Calu3 (cell line): ENCODE measurements at regions not wholly inside any gene's neighbourhood (a gene's known extent, or its start where the extent isn't known, plus 50 kb on each side); places are given as distances from the start of the nearest gene placed in this dataset.

Source experiments
- BruUV-seq: library from RNA; stranded (reverse); fragments of 400-500 nt; replicated peaks from 2 replicates; lab custom pipeline; 2021; lab: Mats Ljungman, UMichigan
- CTCF ChIA-PET: fragments of 300-600 bp; sonication (Branson Sonifier 250); formaldehyde crosslinking; loops from one replicate; lab custom pipeline; 2022; ENCODE audit warnings: antibody characterized with exemption; lab: Charles Lee
- DNase-seq: peaks from one replicate; pipeline ENCODE4 v3.0.0; 2022
- H3K27ac Mint-ChIP-seq: one replicate; pipeline ENCODE4 v1.8.0; 2022; ENCODE audit warnings: mixed read lengths; ENCODE audit not compliant: unreplicated experiment
- H3K27me3 Mint-ChIP-seq: one replicate; pipeline ENCODE4 v1.8.0; 2022; ENCODE audit warnings: mixed read lengths; ENCODE audit not compliant: unreplicated experiment
- H3K36me3 Mint-ChIP-seq: one replicate; pipeline ENCODE4 v1.8.0; 2022; ENCODE audit warnings: mild to moderate bottlenecking, moderate library complexity, mixed read lengths; ENCODE audit not compliant: insufficient read depth, unreplicated experiment
- H3K4me1 Mint-ChIP-seq: one replicate; pipeline ENCODE4 v1.8.0; 2022; ENCODE audit warnings: mild to moderate bottlenecking, low read depth, mixed read lengths; ENCODE audit not compliant: unreplicated experiment
- H3K4me3 Mint-ChIP-seq: one replicate; pipeline ENCODE4 v1.8.0; 2022; ENCODE audit warnings: mild to moderate bottlenecking, low read depth, moderate library complexity, mixed read lengths; ENCODE audit not compliant: unreplicated experiment
- H3K9me3 Mint-ChIP-seq: one replicate; pipeline ENCODE4 v1.8.0; 2022; ENCODE audit warnings: low read depth, mixed read lengths; ENCODE audit not compliant: unreplicated experiment
- intact Hi-C: fragments of 100-400 bp; cut with micrococcal nuclease; formaldehyde crosslinking; loops from one replicate; pipeline ENCODE4 v1.10.0; 2022; ENCODE audit not compliant: unreplicated experiment
- TF ChIP-seq, protein P1 (sequence below): fragments of 200-600 bp; IDR thresholded peaks from one replicate; pipeline ENCODE4 v1.8.0; 2022; ENCODE audit warnings: antibody characterized with exemption; ENCODE audit not compliant: unreplicated experiment

DNA sequence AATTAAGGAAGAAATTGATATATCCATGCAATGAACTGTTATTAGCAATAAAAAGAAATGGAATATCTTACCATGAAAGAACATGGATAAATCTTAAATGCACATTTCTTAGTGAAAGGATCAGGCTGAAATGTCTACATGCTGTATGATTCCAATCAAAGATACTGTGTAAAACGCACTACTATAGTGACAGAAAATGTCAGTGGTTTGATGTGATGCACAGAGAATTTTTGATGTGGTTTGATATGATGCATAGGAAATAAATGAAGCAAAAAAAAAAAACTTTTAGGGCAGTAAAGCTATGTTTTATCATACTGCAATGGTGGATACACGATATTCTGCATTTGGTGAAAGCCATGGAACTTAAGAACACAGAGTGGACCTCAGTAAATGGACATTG, 547.6 kb downstream of the GABRG1 start:
- no peaks in the 10 kb centered on the region for H3K4me1 Mint-ChIP-seq
- TF ChIP-seq, protein P1, sequence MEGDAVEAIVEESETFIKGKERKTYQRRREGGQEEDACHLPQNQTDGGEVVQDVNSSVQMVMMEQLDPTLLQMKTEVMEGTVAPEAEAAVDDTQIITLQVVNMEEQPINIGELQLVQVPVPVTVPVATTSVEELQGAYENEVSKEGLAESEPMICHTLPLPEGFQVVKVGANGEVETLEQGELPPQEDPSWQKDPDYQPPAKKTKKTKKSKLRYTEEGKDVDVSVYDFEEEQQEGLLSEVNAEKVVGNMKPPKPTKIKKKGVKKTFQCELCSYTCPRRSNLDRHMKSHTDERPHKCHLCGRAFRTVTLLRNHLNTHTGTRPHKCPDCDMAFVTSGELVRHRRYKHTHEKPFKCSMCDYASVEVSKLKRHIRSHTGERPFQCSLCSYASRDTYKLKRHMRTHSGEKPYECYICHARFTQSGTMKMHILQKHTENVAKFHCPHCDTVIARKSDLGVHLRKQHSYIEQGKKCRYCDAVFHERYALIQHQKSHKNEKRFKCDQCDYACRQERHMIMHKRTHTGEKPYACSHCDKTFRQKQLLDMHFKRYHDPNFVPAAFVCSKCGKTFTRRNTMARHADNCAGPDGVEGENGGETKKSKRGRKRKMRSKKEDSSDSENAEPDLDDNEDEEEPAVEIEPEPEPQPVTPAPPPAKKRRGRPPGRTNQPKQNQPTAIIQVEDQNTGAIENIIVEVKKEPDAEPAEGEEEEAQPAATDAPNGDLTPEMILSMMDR: no peak
- no peak overlapping the region for H3K4me3 Mint-ChIP-seq

DNA sequence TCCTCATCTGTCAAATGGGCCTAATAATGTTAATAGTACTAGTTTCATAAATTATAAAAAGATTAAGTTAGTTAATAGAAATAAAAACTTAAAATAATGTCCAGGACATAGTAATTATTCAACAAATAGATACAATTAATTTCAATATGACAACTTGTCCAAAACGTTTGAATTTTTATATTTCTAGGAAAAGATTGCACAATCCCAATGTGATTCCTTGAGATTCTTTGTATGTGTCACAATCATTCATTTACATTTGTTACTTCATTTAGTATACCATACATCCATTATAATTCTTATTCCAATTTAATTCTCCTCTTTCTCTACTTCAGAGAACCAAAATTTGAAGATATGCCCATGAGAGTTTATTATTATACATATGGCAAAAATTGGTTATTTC, 554.2 kb downstream of the GABRG1 start:
- H3K4me3 Mint-ChIP-seq: no peak overlapping the region
- no peak overlapping the region for H3K27ac Mint-ChIP-seq
- intact Hi-C loops: no loop called here
- no peaks in the 10 kb centered on the region for H3K4me1 Mint-ChIP-seq
- no peaks in the 10 kb centered on the region for H3K36me3 Mint-ChIP-seq
- no peaks in the 10 kb centered on the region for H3K27me3 Mint-ChIP-seq
- BruUV-seq: no TSS peak
- CTCF ChIA-PET: no interaction called here
- DNase-seq: no peak
- no peaks in the 10 kb centered on the region for H3K9me3 Mint-ChIP-seq
- TF ChIP-seq, protein P1: no peak

More for the DNA sequence above, 547.6 kb downstream of the GABRG1 start:
- CTCF ChIA-PET: no interaction called here
- no peak for DNase-seq
- H3K36me3 Mint-ChIP-seq: no peaks in the 10 kb centered on the region
- H3K27ac Mint-ChIP-seq: no peak overlapping the region
- intact Hi-C loops: no loop called here
- BruUV-seq: no TSS peak
- H3K27me3 Mint-ChIP-seq: no peaks in the 10 kb centered on the region
- H3K9me3 Mint-ChIP-seq: no peaks in the 10 kb centered on the region

DNA sequence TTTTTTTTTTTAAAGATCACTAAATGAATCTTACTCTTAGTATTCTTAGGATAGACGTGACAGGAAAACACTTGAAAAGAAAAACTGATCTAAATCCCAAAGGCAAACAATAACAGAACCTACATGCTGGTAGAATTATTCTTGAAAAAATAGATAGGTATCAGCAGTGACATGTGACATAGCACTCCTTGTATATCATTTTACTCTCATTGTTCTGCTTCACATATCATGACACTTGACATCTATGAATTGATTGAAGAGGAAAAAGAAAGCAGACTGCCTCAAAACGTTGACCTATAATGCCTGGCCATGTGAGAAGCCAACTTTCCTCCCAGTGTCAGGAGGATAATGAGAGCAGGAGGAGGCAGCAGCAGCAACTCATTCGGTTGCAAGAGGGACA, 555.2 kb downstream of the GABRG1 start:
- H3K27me3 Mint-ChIP-seq: no peaks in the 10 kb centered on the region
- no peaks in the 10 kb centered on the region for H3K9me3 Mint-ChIP-seq
- no peaks in the 10 kb centered on the region for H3K4me1 Mint-ChIP-seq
- CTCF ChIA-PET: no interaction called here
- H3K36me3 Mint-ChIP-seq: no peaks in the 10 kb centered on the region
- intact Hi-C loops: no loop called here
- H3K27ac Mint-ChIP-seq: no peak overlapping the region
- DNase-seq: no peak
- TF ChIP-seq, protein P1: no peak
- H3K4me3 Mint-ChIP-seq: no peak overlapping the region
- BruUV-seq: no TSS peak

DNA sequence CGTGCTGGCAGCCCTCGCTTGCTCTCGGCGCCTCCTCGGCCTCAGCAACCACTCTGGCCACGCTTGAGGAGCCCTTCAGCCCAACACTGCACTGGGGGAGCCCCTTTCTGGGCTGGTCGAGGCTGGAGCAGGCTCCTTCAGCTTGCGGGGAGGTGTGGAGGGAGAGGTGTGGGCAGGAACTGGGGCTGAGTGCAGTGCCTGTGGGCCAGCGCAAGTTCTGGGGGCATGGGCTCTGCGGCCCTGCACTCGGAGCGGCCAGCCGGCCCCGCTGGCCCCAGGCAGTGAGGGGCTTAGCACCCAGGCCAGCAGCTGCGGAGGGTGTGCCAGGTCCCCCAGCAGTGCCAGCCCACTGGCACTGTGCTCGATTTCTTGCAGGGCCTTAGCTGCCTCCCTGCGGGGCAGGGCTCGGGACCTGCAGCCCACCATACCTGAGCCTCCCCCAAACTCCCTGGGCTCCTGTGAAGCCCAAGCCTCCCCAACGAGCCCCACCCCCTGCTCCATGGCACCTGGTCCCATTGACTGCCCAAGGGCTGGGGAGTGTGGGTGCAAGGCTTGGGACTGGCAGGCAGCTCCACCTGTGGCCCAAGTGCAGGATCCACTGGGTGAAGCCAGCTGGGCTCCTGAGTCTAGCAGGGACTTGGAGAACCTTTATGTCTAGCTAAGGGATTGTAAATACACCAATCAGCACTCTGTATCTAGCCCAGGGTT, 556.8 kb downstream of the GABRG1 start:
- TF ChIP-seq, protein P1: no peak
- CTCF ChIA-PET: no interaction called here
- no peaks in the 10 kb centered on the region for H3K36me3 Mint-ChIP-seq

More for the DNA sequence above, 556.8 kb downstream of the GABRG1 start:
- Mint-ChIP-seq H3K4me3 (no peak overlapping the region), H3K9me3 (no peaks in the 10 kb centered on the region), H3K27ac (no peak overlapping the region), H3K4me1 (no peaks in the 10 kb centered on the region), H3K27me3 (no peaks in the 10 kb centered on the region)
- no peak for DNase-seq
- no TSS peak for BruUV-seq
- intact Hi-C loops: no loop called here
